GM23338 (cell line): ENCODE measurements at regions not wholly inside any gene's neighbourhood (a gene's known extent, or its start where the extent isn't known, plus 50 kb on each side); places are given as distances from the start of the nearest gene placed in this dataset.

Experiments used
- ATAC-seq: fragments of 200-7000 bp; cut with Tn5 transposase; 3 replicates; pipeline ENCODE4 v1.9.1; 2020
- DNase-seq: peaks from one replicate; pipeline ENCODE4 v3.0.0-alpha.2; 2015; ENCODE audit warnings: low spot score
- H2AFZ ChIP-seq: fragments of 200-600 bp; sonication (generic); 2 replicates; pipeline ENCODE4 v1.8.0; 2016; ENCODE audit warnings: antibody characterized with exemption, mild to moderate bottlenecking, moderate library complexity
- H3F3A ChIP-seq: fragments of 200-600 bp; sonication (generic); replicated peaks from 2 replicates; pipeline ENCODE4 v1.8.0; 2017; ENCODE audit warnings: antibody characterized with exemption, mixed run types, low read depth
- H3K27ac ChIP-seq: fragments of 200-600 bp; sonication (generic); 2 replicates; pipeline ENCODE4 v1.6.1; 2016; ENCODE audit warnings: low read depth
- H3K27me3 ChIP-seq: fragments of 200-600 bp; sonication (generic); 2 replicates; pipeline ENCODE4 v1.8.0; 2016; ENCODE audit warnings: mild to moderate bottlenecking, mixed run types, moderate library complexity; ENCODE audit not compliant: insufficient read depth
- H3K36me3 ChIP-seq: fragments of 200-600 bp; sonication (generic); 2 replicates; pipeline ENCODE4 v1.8.0; 2016; ENCODE audit warnings: mild to moderate bottlenecking; ENCODE audit not compliant: insufficient read depth
- H3K4me1 ChIP-seq: fragments of 200-600 bp; sonication (generic); 2 replicates; pipeline ENCODE4 v1.8.0; 2016; ENCODE audit warnings: mild to moderate bottlenecking, moderate library complexity; ENCODE audit not compliant: insufficient read depth
- H3K4me2 ChIP-seq: fragments of 200-600 bp; sonication (generic); 2 replicates; pipeline ENCODE4 v1.7.1; 2017; ENCODE audit warnings: mixed run types
- H3K4me3 ChIP-seq: fragments of 200-600 bp; sonication (generic); 2 replicates; pipeline ENCODE4 v1.6.1; 2016; ENCODE audit warnings: mixed run types
- H3K79me2 ChIP-seq: fragments of 200-600 bp; sonication (generic); replicated peaks from 2 replicates; pipeline ENCODE4 v1.8.0; 2017; ENCODE audit warnings: mild to moderate bottlenecking; ENCODE audit not compliant: insufficient read depth
- H3K9me2 ChIP-seq: fragments of 200-600 bp; sonication (generic); 2 replicates; pipeline ENCODE4 v1.8.0; 2017; ENCODE audit not compliant: insufficient read depth
- H4K20me1 ChIP-seq: fragments of 200-600 bp; sonication (generic); replicated peaks from 2 replicates; pipeline ENCODE4 v1.8.0; 2017; ENCODE audit warnings: mild to moderate bottlenecking; ENCODE audit not compliant: insufficient read depth
- H3K27ac Mint-ChIP-seq: 2 replicates; pipeline ENCODE4 v1.8.0; 2020; ENCODE audit warnings: inconsistent platforms, mild to moderate bottlenecking, moderate library complexity, mixed read lengths
- H3K27me3 Mint-ChIP-seq: 3 replicates; pipeline ENCODE4 v1.8.0; 2022; ENCODE audit warnings: low read depth, mild to moderate bottlenecking, moderate library complexity, mixed read lengths, inconsistent platforms; ENCODE audit not compliant: insufficient read depth, poor library complexity
- H3K36me3 Mint-ChIP-seq: 3 replicates; pipeline ENCODE4 v1.8.0; 2021; ENCODE audit warnings: low read depth, mild to moderate bottlenecking, inconsistent platforms, moderate library complexity, mixed read lengths
- H3K4me1 Mint-ChIP-seq: 3 replicates; pipeline ENCODE4 v1.8.0; 2020; ENCODE audit warnings: mild to moderate bottlenecking, inconsistent platforms, mixed read lengths
- H3K4me3 Mint-ChIP-seq: 3 replicates; pipeline ENCODE4 v1.8.0; 2021; ENCODE audit warnings: moderate library complexity, mild to moderate bottlenecking, inconsistent platforms, mixed read lengths
- H3K9me3 Mint-ChIP-seq: 3 replicates; pipeline ENCODE4 v1.8.0; 2020; ENCODE audit warnings: moderate library complexity, mild to moderate bottlenecking, inconsistent platforms, mixed read lengths
- CREB1 ChIP-seq: fragments of 250-450 bp; sonication (Bioruptor Pico); IDR thresholded peaks from 2 replicates; pipeline ENCODE4 v1.5.0; 2020; ENCODE audit warnings: low read depth, mild to moderate bottlenecking, moderate library complexity
- EZH2 ChIP-seq: fragments of 200-600 bp; sonication (generic); IDR thresholded peaks from one replicate; pipeline ENCODE4 v1.8.0; 2017; ENCODE audit warnings: antibody characterized with exemption, mild to moderate bottlenecking, low read depth; ENCODE audit not compliant: unreplicated experiment
- EZH2phosphoT487 ChIP-seq: fragments of 200-600 bp; sonication (generic); IDR thresholded peaks from one replicate; pipeline ENCODE4 v1.8.1; 2018; ENCODE audit warnings: antibody characterized with exemption; ENCODE audit not compliant: unreplicated experiment
- JUNB ChIP-seq: IDR thresholded peaks from one replicate; pipeline ENCODE4 v1.6.1; 2016; ENCODE audit warnings: antibody characterized with exemption; ENCODE audit not compliant: unreplicated experiment
- NANOG ChIP-seq: IDR thresholded peaks from 2 replicates; pipeline ENCODE4 v1.6.1; 2016; ENCODE audit warnings: antibody characterized with exemption, borderline replicate concordance
- POLR2AphosphoS5 ChIP-seq: IDR thresholded peaks from 2 replicates; pipeline ENCODE4 v1.6.1; 2016; ENCODE audit warnings: antibody characterized with exemption, low read depth
- STAT1 ChIP-seq: IDR thresholded peaks from one replicate; pipeline ENCODE4 v1.6.1; 2016; ENCODE audit warnings: antibody characterized with exemption; ENCODE audit not compliant: unreplicated experiment
- ZNF114 ChIP-seq: fragments of 250-450 bp; sonication (Bioruptor Pico); IDR thresholded peaks from 2 replicates; pipeline ENCODE4 v1.5.0; 2020; ENCODE audit warnings: mild to moderate bottlenecking, moderate library complexity
- ZNF331 ChIP-seq: fragments of 250-450 bp; sonication (Bioruptor Pico); IDR thresholded peaks from 2 replicates; pipeline ENCODE4 v1.5.0; 2020; ENCODE audit warnings: low read depth, mild to moderate bottlenecking, moderate library complexity
- TF ChIP-seq, protein P1 (sequence below): IDR thresholded peaks from one replicate; pipeline ENCODE4 v1.6.1; 2018; ENCODE audit warnings: antibody characterized with exemption; ENCODE audit not compliant: unreplicated experiment
- TF ChIP-seq, protein P2 (sequence below): fragments of 250-450 bp; sonication (Bioruptor Pico); IDR thresholded peaks from 2 replicates; pipeline ENCODE4 v1.5.0; 2020; ENCODE audit warnings: mild to moderate bottlenecking, moderate library complexity
- TF ChIP-seq, protein P3 (sequence below), 2 experiments: fragments of 200-600 bp in 1 of 2; sonication (generic) in 1 of 2; conservative IDR thresholded peaks; 2 replicates each; pipeline versions ENCODE4 v1.5.1 to v1.6.1; 2016 to 2017; ENCODE audit warnings: antibody characterized with exemption in 2 of 2, low read depth in 2 of 2, mild to moderate bottlenecking in 2 of 2, moderate library complexity in 1 of 2
- TF ChIP-seq, protein P4 (sequence below): IDR thresholded peaks from 2 replicates; pipeline ENCODE4 v1.6.1; 2016; ENCODE audit warnings: antibody characterized with exemption

DNA sequence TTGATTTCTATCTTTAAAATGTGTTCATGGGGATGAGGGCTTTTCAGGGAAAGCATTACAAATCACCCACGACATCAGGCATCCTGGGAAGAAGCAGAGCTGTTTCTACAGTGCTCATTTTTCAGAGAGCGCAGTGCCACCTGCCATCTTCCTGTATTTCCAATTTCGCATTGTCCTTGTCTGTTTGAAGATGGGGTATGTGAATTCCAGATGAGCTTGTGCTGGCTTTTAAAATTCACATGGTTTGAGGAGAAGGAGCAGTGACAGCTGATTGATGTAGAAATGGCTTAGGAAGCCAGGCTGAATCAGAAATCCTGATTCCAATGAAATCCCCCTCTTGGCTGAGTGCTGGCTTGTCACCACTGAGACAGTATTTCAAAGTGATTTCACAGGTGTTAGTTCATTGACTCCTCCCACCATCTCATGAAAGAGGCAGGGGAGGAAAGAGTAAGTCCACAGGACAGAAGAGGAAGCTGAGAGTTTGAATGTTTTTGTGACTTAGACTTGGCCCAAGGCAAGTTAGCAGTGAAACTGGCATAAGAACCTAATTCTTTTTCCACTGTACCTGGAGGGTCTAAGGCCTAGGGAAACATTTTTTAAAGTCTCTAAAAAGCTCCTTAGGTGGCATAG, 344.6 kb upstream of the C11orf87 start:
- H3K79me2 ChIP-seq = no peaks in the 10 kb centered on the region
- DNase-seq (peak; percentile 4), ATAC-seq (no peak)
- Mint-ChIP-seq H3K27ac (no peak overlapping the region), H3K36me3 (no peaks in the 10 kb centered on the region), H3K9me3 (no peaks in the 10 kb centered on the region; the same call in 2 of the 3 replicates), H3K27me3 (no peaks in the 10 kb centered on the region), H3K4me1 (no peaks in the 10 kb centered on the region), H3K4me3 (no peak overlapping the region)
- H3K36me3 ChIP-seq = no peaks in the 10 kb centered on the region
- H3K4me2 ChIP-seq = no peak overlapping the region
- TF ChIP-seq, protein P1, sequence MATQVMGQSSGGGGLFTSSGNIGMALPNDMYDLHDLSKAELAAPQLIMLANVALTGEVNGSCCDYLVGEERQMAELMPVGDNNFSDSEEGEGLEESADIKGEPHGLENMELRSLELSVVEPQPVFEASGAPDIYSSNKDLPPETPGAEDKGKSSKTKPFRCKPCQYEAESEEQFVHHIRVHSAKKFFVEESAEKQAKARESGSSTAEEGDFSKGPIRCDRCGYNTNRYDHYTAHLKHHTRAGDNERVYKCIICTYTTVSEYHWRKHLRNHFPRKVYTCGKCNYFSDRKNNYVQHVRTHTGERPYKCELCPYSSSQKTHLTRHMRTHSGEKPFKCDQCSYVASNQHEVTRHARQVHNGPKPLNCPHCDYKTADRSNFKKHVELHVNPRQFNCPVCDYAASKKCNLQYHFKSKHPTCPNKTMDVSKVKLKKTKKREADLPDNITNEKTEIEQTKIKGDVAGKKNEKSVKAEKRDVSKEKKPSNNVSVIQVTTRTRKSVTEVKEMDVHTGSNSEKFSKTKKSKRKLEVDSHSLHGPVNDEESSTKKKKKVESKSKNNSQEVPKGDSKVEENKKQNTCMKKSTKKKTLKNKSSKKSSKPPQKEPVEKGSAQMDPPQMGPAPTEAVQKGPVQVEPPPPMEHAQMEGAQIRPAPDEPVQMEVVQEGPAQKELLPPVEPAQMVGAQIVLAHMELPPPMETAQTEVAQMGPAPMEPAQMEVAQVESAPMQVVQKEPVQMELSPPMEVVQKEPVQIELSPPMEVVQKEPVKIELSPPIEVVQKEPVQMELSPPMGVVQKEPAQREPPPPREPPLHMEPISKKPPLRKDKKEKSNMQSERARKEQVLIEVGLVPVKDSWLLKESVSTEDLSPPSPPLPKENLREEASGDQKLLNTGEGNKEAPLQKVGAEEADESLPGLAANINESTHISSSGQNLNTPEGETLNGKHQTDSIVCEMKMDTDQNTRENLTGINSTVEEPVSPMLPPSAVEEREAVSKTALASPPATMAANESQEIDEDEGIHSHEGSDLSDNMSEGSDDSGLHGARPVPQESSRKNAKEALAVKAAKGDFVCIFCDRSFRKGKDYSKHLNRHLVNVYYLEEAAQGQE = no peak
- TF ChIP-seq CREB1 (no peak), JUNB (no peak), NANOG (no peak), POLR2AphosphoS5 (no peak), ZNF114 (CRISPR knock-in tag) (no peak), ZNF331 (CRISPR knock-in tag) (no peak), EZH2 (no peak), STAT1 (no peak), EZH2phosphoT487 (no peak)
- TF ChIP-seq, protein P2, sequence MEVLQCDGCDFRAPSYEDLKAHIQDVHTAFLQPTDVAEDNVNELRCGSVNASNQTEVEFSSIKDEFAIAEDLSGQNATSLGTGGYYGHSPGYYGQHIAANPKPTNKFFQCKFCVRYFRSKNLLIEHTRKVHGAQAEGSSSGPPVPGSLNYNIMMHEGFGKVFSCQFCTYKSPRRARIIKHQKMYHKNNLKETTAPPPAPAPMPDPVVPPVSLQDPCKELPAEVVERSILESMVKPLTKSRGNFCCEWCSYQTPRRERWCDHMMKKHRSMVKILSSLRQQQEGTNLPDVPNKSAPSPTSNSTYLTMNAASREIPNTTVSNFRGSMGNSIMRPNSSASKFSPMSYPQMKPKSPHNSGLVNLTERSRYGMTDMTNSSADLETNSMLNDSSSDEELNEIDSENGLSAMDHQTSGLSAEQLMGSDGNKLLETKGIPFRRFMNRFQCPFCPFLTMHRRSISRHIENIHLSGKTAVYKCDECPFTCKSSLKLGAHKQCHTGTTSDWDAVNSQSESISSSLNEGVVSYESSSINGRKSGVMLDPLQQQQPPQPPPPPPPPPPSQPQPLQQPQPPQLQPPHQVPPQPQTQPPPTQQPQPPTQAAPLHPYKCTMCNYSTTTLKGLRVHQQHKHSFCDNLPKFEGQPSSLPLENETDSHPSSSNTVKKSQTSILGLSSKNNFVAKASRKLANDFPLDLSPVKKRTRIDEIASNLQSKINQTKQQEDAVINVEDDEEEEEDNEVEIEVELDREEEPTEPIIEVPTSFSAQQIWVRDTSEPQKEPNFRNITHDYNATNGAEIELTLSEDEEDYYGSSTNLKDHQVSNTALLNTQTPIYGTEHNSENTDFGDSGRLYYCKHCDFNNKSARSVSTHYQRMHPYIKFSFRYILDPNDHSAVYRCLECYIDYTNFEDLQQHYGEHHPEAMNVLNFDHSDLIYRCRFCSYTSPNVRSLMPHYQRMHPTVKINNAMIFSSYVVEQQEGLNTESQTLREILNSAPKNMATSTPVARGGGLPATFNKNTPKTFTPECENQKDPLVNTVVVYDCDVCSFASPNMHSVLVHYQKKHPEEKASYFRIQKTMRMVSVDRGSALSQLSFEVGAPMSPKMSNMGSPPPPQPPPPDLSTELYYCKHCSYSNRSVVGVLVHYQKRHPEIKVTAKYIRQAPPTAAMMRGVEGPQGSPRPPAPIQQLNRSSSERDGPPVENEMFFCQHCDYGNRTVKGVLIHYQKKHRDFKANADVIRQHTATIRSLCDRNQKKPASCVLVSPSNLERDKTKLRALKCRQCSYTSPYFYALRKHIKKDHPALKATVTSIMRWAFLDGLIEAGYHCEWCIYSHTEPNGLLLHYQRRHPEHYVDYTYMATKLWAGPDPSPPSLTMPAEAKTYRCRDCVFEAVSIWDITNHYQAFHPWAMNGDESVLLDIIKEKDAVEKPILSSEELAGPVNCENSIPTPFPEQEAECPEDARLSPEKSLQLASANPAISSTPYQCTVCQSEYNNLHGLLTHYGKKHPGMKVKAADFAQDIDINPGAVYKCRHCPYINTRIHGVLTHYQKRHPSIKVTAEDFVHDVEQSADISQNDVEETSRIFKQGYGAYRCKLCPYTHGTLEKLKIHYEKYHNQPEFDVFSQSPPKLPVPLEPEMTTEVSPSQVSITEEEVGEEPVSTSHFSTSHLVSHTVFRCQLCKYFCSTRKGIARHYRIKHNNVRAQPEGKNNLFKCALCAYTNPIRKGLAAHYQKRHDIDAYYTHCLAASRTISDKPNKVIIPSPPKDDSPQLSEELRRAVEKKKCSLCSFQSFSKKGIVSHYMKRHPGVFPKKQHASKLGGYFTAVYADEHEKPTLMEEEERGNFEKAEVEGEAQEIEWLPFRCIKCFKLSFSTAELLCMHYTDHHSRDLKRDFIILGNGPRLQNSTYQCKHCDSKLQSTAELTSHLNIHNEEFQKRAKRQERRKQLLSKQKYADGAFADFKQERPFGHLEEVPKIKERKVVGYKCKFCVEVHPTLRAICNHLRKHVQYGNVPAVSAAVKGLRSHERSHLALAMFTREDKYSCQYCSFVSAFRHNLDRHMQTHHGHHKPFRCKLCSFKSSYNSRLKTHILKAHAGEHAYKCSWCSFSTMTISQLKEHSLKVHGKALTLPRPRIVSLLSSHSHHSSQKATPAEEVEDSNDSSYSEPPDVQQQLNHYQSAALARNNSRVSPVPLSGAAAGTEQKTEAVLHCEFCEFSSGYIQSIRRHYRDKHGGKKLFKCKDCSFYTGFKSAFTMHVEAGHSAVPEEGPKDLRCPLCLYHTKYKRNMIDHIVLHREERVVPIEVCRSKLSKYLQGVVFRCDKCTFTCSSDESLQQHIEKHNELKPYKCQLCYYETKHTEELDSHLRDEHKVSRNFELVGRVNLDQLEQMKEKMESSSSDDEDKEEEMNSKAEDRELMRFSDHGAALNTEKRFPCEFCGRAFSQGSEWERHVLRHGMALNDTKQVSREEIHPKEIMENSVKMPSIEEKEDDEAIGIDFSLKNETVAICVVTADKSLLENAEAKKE = no peak
- TF ChIP-seq, protein P3, sequence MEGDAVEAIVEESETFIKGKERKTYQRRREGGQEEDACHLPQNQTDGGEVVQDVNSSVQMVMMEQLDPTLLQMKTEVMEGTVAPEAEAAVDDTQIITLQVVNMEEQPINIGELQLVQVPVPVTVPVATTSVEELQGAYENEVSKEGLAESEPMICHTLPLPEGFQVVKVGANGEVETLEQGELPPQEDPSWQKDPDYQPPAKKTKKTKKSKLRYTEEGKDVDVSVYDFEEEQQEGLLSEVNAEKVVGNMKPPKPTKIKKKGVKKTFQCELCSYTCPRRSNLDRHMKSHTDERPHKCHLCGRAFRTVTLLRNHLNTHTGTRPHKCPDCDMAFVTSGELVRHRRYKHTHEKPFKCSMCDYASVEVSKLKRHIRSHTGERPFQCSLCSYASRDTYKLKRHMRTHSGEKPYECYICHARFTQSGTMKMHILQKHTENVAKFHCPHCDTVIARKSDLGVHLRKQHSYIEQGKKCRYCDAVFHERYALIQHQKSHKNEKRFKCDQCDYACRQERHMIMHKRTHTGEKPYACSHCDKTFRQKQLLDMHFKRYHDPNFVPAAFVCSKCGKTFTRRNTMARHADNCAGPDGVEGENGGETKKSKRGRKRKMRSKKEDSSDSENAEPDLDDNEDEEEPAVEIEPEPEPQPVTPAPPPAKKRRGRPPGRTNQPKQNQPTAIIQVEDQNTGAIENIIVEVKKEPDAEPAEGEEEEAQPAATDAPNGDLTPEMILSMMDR (conservative IDR thresholded peaks at IDR 0.05; ENCODE audit: low read depth in 2 of 2) = no peak
- TF ChIP-seq, protein P4, sequence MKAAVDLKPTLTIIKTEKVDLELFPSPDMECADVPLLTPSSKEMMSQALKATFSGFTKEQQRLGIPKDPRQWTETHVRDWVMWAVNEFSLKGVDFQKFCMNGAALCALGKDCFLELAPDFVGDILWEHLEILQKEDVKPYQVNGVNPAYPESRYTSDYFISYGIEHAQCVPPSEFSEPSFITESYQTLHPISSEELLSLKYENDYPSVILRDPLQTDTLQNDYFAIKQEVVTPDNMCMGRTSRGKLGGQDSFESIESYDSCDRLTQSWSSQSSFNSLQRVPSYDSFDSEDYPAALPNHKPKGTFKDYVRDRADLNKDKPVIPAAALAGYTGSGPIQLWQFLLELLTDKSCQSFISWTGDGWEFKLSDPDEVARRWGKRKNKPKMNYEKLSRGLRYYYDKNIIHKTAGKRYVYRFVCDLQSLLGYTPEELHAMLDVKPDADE = no peak
- H3K27me3 ChIP-seq = no peaks in the 10 kb centered on the region
- 0 out of 2 replicates have a peak, but pooled peaks cover 1% of the 10 kb centered on the region for H3K9me2 ChIP-seq
- no peak overlapping the region for H3K27ac ChIP-seq
- no peaks in the 10 kb centered on the region for H3K4me1 ChIP-seq
- H4K20me1 ChIP-seq = no peaks in the 10 kb centered on the region
- no peaks in the 10 kb centered on the region for H3F3A ChIP-seq
- H3K4me3 ChIP-seq = no peak overlapping the region
- H2AFZ ChIP-seq = 0 out of 2 replicates have a peak overlapping the region, but pooled peaks have one; percentile 23
